Erythroblast (primary cell): ENCODE measurements at regions not wholly inside any gene's neighbourhood (a gene's known extent, or its start where the extent isn't known, plus 50 kb on each side); places are given as distances from the start of the nearest gene placed in this dataset.

Experiments used
- GATA1 ChIP-seq: IDR thresholded peaks from 2 replicates; pipeline ENCODE4 v1.6.1; 2011; ENCODE audit warnings: low read depth, mild to moderate bottlenecking, control low read depth, low read length, moderate library complexity
- POLR2A ChIP-seq: IDR thresholded peaks from 2 replicates; pipeline ENCODE4 v1.6.1; 2011; ENCODE audit warnings: mild to moderate bottlenecking, low read length

DNA sequence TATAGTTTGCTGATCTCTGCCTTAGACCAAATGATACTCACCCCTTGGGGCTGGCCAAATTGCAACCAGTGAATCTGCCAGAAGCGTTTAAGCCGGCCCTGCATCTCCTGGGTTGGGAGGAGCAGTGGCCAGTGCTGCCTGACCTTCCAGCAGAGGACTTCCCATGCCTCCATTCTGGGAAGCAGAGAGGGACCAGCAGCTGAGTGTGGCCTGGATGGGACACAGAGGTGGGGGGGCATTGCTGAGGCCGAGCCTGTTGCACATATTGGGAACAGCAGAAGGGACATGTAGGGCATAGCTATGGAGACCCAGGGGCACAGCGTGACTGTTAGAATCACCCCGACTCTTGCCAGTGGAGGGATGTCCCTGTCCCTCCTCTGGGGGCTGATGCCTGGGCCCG lies 93.3 kb downstream of the CPZ start:
- TF ChIP-seq POLR2A (no peak), GATA1 (no peak)
